HCT116 (cell line): ENCODE measurements at regions not wholly inside any gene's neighbourhood (a gene's known extent, or its start where the extent isn't known, plus 50 kb on each side); places are given as distances from the start of the nearest gene placed in this dataset.

Source experiments
- CEBPB ChIP-seq: IDR thresholded peaks from 2 replicates; pipeline ENCODE4 v1.6.1; 2012; ENCODE audit warnings: low read depth
- EZH2phosphoT487 ChIP-seq: fragments of 200-600 bp; IDR thresholded peaks from 2 replicates; pipeline ENCODE4 v1.6.1; 2018; ENCODE audit warnings: antibody characterized with exemption, borderline replicate concordance
- REST ChIP-seq: IDR thresholded peaks from 2 replicates; pipeline ENCODE4 v1.6.1; 2012; ENCODE audit warnings: low read depth
- TCF7L2 ChIP-seq: IDR thresholded peaks from 2 replicates; pipeline ENCODE4 v1.7.0; 2011; ENCODE audit warnings: borderline replicate concordance, inconsistent platforms; ENCODE audit not compliant: insufficient read depth, insufficient read length; ENCODE audit errors: extremely low read depth

- TF ChIP-seq EZH2phosphoT487 (no peak), REST (no peak), CEBPB (no peak), TCF7L2 (no peak)
Observed at GRCh38 chr6:91970700-91971099, 1383.8 kb upstream of the MAP3K7 start.
